GM06990 (cell line): ENCODE measurements at regions not wholly inside any gene's neighbourhood (a gene's known extent, or its start where the extent isn't known, plus 50 kb on each side); places are given as distances from the start of the nearest gene placed in this dataset.

Experiments used
- DNase-seq: peaks from one replicate; pipeline ENCODE4 v3.0.0-alpha.2; 2011; ENCODE audit not compliant: insufficient read length; ENCODE audit errors: extremely low read depth
- H3K27me3 ChIP-seq: replicated peaks from 2 replicates; pipeline ENCODE4 v1.6.0; 2011; ENCODE audit warnings: low read length; ENCODE audit not compliant: control insufficient read depth, insufficient read depth
- H3K36me3 ChIP-seq: 2 replicates; pipeline ENCODE4 v1.5.1; 2011; ENCODE audit warnings: low read length; ENCODE audit not compliant: control insufficient read depth, insufficient read depth
- H3K4me3 ChIP-seq: replicated peaks from 2 replicates; pipeline ENCODE4 v1.5.1; 2011; ENCODE audit warnings: low read depth, mild to moderate bottlenecking, control low read depth, low read length
- CTCF ChIP-seq: IDR thresholded peaks from 2 replicates; pipeline ENCODE4 v1.5.1; 2011; ENCODE audit warnings: low read length, control low read depth, mild to moderate bottlenecking, inconsistent platforms; ENCODE audit not compliant: insufficient read depth, poor library complexity, severe bottlenecking

GRCh38 chr12:61072717-61073116 is 1187.5 kb upstream of the USP15 start:
- no peak for DNase-seq

GRCh38 chr12:61095111-61095510 is 1165.1 kb upstream of the USP15 start:
- Histone ChIP-seq H3K4me3 (no peak overlapping the region), H3K27me3 (no peaks in the 10 kb centered on the region), H3K36me3 (no peaks in the 10 kb centered on the region)
- DNase-seq, result no peak
- TF ChIP-seq CTCF, result no peak

More at GRCh38 chr12:61072717-61073116, 1187.5 kb upstream of the USP15 start:
- Histone ChIP-seq H3K36me3 (no peaks in the 10 kb centered on the region), H3K4me3 (no peak overlapping the region), H3K27me3 (no peaks in the 10 kb centered on the region)
- TF ChIP-seq CTCF, result no peak

- Histone ChIP-seq H3K36me3 (no peaks in the 10 kb centered on the region), H3K27me3 (no peaks in the 10 kb centered on the region), H3K4me3 (no peak overlapping the region)
- TF ChIP-seq CTCF, result no peak
- no peak for DNase-seq
Measured at GRCh38 chr12:61098031-61098580, 1162.1 kb upstream of the USP15 start.

GRCh38 chr12:61107118-61107517 is 1153.1 kb upstream of the USP15 start:
- H3K4me3 ChIP-seq, result no peak overlapping the region
- DNase-seq, result no peak
- H3K27me3 ChIP-seq, result no peaks in the 10 kb centered on the region
- H3K36me3 ChIP-seq, result no peaks in the 10 kb centered on the region
- TF ChIP-seq CTCF, result no peak

GRCh38 chr12:61111218-61111617 is 1149.0 kb upstream of the USP15 start:
- H3K27me3 ChIP-seq, result no peaks in the 10 kb centered on the region
- no peak for DNase-seq
- no peak overlapping the region for H3K4me3 ChIP-seq
- H3K36me3 ChIP-seq, result no peaks in the 10 kb centered on the region
- TF ChIP-seq CTCF, result no peak

GRCh38 chr12:61137677-61138414 is 1122.4 kb upstream of the USP15 start:
- no peaks in the 10 kb centered on the region for H3K27me3 ChIP-seq
- TF ChIP-seq CTCF, result no peak
- no peak overlapping the region for H3K4me3 ChIP-seq
- DNase-seq, result no peak
- no peaks in the 10 kb centered on the region for H3K36me3 ChIP-seq
